Liver (tissue), 3 donors: ENCODE measurements at regions not wholly inside any gene's neighbourhood (a gene's known extent, or its start where the extent isn't known, plus 50 kb on each side); places are given as distances from the start of the nearest gene placed in this dataset.

ENCODE experiments used
- EGR1 ChIP-seq, 2 donors: IDR thresholded peaks; 2 replicates each; pipeline ENCODE4 v1.6.1; 2016 to 2018; ENCODE audit warnings: antibody characterized with exemption in 2 of 2, low read depth in 2 of 2
- FOXA1 ChIP-seq: IDR thresholded peaks from 2 replicates; pipeline ENCODE4 v1.6.1; 2016; ENCODE audit warnings: antibody characterized with exemption
- GABPA ChIP-seq, 2 donors: IDR thresholded peaks in 1 of 2; conservative IDR thresholded peaks in 1 of 2; 2 replicates each; pipeline ENCODE4 v1.6.1; 2016; ENCODE audit warnings: antibody characterized with exemption in 2 of 2, mild to moderate bottlenecking in 1 of 2, moderate library complexity in 1 of 2
- HNF4G ChIP-seq: IDR thresholded peaks from 2 replicates; pipeline ENCODE4 v1.6.1; 2016; ENCODE audit warnings: antibody characterized with exemption
- JUND ChIP-seq, 2 donors: IDR thresholded peaks; 2 replicates each; pipeline ENCODE4 v1.6.1; 2016; ENCODE audit warnings: antibody characterized with exemption in 2 of 2
- MAX ChIP-seq: IDR thresholded peaks from 2 replicates; pipeline ENCODE4 v1.6.1; 2016; ENCODE audit warnings: antibody characterized with exemption
- RAD21 ChIP-seq, 2 donors: IDR thresholded peaks; 2 replicates each; pipeline ENCODE4 v1.6.1; 2016; ENCODE audit warnings: antibody characterized with exemption in 2 of 2, mild to moderate bottlenecking in 2 of 2
- RXRA ChIP-seq, 2 donors: IDR thresholded peaks; 2 replicates each; pipeline ENCODE4 v1.6.1; 2017 to 2018; ENCODE audit warnings: antibody characterized with exemption in 2 of 2, mild to moderate bottlenecking in 1 of 2
- SP1 ChIP-seq: IDR thresholded peaks from 2 replicates; pipeline ENCODE4 v1.6.1; 2018; ENCODE audit warnings: antibody characterized with exemption, mild to moderate bottlenecking
- TAF1 ChIP-seq: conservative IDR thresholded peaks from 2 replicates; pipeline ENCODE4 v1.6.1; 2016; ENCODE audit warnings: antibody characterized with exemption, mild to moderate bottlenecking
- YY1 ChIP-seq: IDR thresholded peaks from 2 replicates; pipeline ENCODE4 v1.6.1; 2016; ENCODE audit warnings: antibody characterized with exemption, mild to moderate bottlenecking
- TF ChIP-seq, protein P1 (sequence below): fragments of 150-350 bp; IDR thresholded peaks from 2 replicates; pipeline ENCODE4 v1.5.1; 2017; ENCODE audit warnings: improper control_type of control experiment, low read depth, low read length; ENCODE audit not compliant: missing input control
- donor health status: healthy.
- donor health status: healthy.

DNA sequence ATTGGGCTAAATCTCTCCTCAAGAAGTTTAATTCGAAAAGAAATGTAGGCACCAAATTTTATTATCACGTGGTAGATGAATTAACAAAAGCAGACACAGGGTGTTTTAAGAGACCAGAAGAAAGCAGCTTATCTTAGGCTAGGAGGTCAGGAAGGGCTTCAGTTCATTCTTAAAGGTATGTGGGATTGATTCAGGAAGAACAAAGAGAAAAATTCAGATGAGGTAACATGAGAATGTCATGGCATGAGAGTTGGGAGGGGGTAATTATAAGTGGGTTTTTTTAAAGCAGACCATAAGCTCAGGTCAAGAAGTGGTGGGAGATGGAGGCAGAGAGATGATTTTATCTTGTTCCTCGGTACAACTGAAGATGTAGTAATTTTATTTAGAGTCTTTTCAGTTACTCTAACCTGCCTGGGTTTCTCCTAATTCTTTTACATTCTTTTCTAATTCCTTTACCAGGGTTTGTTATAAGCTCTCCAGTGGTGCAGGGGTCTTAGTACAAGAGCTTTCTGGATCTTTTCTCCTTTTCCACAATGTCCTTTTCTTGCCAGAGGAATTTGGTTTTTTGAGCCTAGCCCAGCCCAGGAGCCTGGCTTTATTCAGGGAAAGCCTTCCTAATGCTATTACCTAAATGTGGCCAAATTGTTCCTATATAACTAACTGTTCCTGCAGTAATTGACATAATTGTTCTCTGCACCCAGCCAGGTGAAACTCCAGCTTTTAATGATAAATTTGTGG is 474.1 kb upstream of the BTBD3 start:
- TF ChIP-seq FOXA1 (no peak), TAF1 (no peak), RXRA (IDR thresholded peaks at IDR 0.05) (no peak), GABPA (IDR thresholded peaks at IDR 0.05 in 1 of 2, conservative IDR thresholded peaks at IDR 0.05 in 1 of 2) (no peak), RAD21 (IDR thresholded peaks at IDR 0.05) (no peak), HNF4G (no peak), YY1 (no peak), MAX (no peak), SP1 (no peak), EGR1 (IDR thresholded peaks at IDR 0.05; ENCODE audit: low read depth in 2 of 2) (no peak), JUND (IDR thresholded peaks at IDR 0.05) (no peak)
- TF ChIP-seq, protein P1, sequence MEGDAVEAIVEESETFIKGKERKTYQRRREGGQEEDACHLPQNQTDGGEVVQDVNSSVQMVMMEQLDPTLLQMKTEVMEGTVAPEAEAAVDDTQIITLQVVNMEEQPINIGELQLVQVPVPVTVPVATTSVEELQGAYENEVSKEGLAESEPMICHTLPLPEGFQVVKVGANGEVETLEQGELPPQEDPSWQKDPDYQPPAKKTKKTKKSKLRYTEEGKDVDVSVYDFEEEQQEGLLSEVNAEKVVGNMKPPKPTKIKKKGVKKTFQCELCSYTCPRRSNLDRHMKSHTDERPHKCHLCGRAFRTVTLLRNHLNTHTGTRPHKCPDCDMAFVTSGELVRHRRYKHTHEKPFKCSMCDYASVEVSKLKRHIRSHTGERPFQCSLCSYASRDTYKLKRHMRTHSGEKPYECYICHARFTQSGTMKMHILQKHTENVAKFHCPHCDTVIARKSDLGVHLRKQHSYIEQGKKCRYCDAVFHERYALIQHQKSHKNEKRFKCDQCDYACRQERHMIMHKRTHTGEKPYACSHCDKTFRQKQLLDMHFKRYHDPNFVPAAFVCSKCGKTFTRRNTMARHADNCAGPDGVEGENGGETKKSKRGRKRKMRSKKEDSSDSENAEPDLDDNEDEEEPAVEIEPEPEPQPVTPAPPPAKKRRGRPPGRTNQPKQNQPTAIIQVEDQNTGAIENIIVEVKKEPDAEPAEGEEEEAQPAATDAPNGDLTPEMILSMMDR: no peak
